ENCODE measurements at regions not wholly inside any gene's neighbourhood (a gene's known extent, or its start where the extent isn't known, plus 50 kb on each side); places are given as distances from the start of the nearest gene placed in this dataset.

DNA sequence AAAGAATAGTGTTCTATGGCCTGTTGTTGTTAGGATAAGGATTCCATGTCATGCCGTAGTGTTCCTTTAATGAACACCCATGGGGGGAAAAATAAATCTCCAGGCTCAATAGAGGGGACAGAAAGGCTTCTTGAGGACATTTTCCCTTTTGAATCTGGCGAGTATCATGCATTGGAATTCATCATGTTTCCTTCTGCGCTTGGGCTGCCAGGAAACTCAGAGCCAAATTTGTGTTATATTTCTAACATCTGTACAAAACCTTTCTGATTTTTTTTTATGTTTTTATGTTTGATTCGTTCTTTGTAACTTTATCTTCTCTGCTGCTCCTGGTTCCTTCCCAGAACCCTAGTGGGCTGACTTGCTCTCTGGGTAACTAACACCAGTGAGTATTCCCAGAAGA, 1163.3 kb downstream of the VRK1 start:
- H3K27me3 ChIP-seq: no peaks in the 10 kb centered on the region
- TF ChIP-seq, protein P1, sequence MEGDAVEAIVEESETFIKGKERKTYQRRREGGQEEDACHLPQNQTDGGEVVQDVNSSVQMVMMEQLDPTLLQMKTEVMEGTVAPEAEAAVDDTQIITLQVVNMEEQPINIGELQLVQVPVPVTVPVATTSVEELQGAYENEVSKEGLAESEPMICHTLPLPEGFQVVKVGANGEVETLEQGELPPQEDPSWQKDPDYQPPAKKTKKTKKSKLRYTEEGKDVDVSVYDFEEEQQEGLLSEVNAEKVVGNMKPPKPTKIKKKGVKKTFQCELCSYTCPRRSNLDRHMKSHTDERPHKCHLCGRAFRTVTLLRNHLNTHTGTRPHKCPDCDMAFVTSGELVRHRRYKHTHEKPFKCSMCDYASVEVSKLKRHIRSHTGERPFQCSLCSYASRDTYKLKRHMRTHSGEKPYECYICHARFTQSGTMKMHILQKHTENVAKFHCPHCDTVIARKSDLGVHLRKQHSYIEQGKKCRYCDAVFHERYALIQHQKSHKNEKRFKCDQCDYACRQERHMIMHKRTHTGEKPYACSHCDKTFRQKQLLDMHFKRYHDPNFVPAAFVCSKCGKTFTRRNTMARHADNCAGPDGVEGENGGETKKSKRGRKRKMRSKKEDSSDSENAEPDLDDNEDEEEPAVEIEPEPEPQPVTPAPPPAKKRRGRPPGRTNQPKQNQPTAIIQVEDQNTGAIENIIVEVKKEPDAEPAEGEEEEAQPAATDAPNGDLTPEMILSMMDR (IDR thresholded peaks at IDR 0.05): no peak
- no peak for TF ChIP-seq POLR2AphosphoS5 (IDR thresholded peaks at IDR 0.05)
- TF ChIP-seq POLR2A (IDR thresholded peaks at IDR 0.05): no peak
- no peaks in the 10 kb centered on the region for H3K36me3 ChIP-seq
- no peak overlapping the region for H3K4me3 ChIP-seq
- no peak for DNase-seq (ENCODE audit: low spot score in 2 of 2)
- no peak overlapping the region for H3K27ac ChIP-seq
- intact Hi-C loops (cut with DNase I; ENCODE audit: low total_unique reads): no loop called here
- H3K4me1 ChIP-seq: no peaks in the 10 kb centered on the region
- no peaks in the 10 kb centered on the region for H3K9me3 ChIP-seq

DNA sequence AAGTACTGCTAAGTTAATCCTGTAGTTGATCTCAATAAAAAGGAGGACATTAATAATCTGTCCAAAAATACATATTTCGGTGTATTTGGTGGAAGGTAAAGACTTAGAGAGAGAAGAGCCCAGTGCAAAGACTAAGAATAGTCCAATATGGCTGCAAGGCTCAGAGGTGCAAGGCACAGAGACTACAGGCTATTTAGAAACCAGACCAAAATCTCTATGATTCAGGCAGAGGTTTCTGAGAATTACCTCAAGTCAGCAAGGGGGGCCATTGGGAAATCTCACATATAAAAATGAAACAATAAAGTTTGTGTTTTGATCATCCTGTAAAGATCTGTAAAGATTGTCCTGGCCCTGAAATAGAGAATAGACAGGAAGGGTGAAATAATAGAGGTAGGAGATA, 1173.0 kb downstream of the VRK1 start:
- Histone ChIP-seq H3K9me3 (no peaks in the 10 kb centered on the region), H3K36me3 (no peaks in the 10 kb centered on the region)
- TF ChIP-seq POLR2A (IDR thresholded peaks at IDR 0.05) (no peak), POLR2AphosphoS5 (IDR thresholded peaks at IDR 0.05) (no peak)
- TF ChIP-seq, protein P1 (IDR thresholded peaks at IDR 0.05): no peak

GRCh38 chr14:97975216-97975615, 1178.0 kb downstream of the VRK1 start:
- TF ChIP-seq, protein P1 (IDR thresholded peaks at IDR 0.05): no peak
- TF ChIP-seq POLR2A (IDR thresholded peaks at IDR 0.05): no peak
- TF ChIP-seq POLR2AphosphoS5 (IDR thresholded peaks at IDR 0.05): no peak
- no peak overlapping the region for H3K4me3 ChIP-seq
- no peaks in the 10 kb centered on the region for H3K36me3 ChIP-seq
- peaks cover 0 to 6% of the 10 kb centered on the region in 2 donors for H3K4me1 ChIP-seq
- no peaks in the 10 kb centered on the region for H3K9me3 ChIP-seq
- DNase-seq (ENCODE audit: low spot score in 2 of 2): no peak
- no peaks in the 10 kb centered on the region for H3K27me3 ChIP-seq
- peak overlapping the region; percentile 82 to 88 for H3K27ac ChIP-seq
- intact Hi-C loops (cut with DNase I; ENCODE audit: low total_unique reads): no loop called here

More for the DNA sequence above, 1173.0 kb downstream of the VRK1 start:
- DNase-seq (ENCODE audit: low spot score in 2 of 2): no peak
- no peak overlapping the region for H3K4me3 ChIP-seq
- H3K27ac ChIP-seq: no peak overlapping the region
- intact Hi-C loops (cut with DNase I; ENCODE audit: low total_unique reads): no loop called here
- H3K27me3 ChIP-seq: no peaks in the 10 kb centered on the region
- no peaks in the 10 kb centered on the region for H3K4me1 ChIP-seq

DNA sequence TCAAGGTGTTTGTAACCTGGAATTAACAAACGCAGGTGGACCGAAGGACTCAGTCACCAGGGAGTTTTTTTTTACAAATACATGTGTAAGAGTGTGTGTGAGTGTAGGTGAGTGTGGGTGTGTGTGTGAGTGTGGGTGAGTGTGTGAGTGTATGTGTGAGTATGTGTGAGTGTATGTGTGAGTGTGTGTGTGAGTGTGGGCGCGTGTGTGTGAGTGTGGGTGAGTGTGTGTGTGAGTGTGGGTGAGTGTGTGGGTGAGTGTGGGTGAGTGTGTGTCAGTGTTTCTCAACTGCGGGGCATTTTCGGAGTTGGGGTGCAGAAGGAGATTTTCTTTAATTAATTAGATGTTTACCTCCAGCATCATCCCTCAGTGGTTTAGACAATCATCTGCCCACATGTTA, 1178.8 kb downstream of the VRK1 start:
- TF ChIP-seq POLR2A (IDR thresholded peaks at IDR 0.05) (no peak), POLR2AphosphoS5 (IDR thresholded peaks at IDR 0.05) (no peak)
- TF ChIP-seq, protein P1 (IDR thresholded peaks at IDR 0.05): no peak
- no peaks in the 10 kb centered on the region for H3K27me3 ChIP-seq
- no peaks in the 10 kb centered on the region for H3K9me3 ChIP-seq
- no peaks in the 10 kb centered on the region for H3K36me3 ChIP-seq
- no peak overlapping the region for H3K4me3 ChIP-seq
- intact Hi-C loops (cut with DNase I; ENCODE audit: low total_unique reads): no loop called here
- DNase-seq (ENCODE audit: low spot score in 2 of 2): no peak
- H3K27ac ChIP-seq: peak overlapping the region; percentile 82 to 88
- H3K4me1 ChIP-seq: peaks cover 0 to 6% of the 10 kb centered on the region in 2 donors

DNA sequence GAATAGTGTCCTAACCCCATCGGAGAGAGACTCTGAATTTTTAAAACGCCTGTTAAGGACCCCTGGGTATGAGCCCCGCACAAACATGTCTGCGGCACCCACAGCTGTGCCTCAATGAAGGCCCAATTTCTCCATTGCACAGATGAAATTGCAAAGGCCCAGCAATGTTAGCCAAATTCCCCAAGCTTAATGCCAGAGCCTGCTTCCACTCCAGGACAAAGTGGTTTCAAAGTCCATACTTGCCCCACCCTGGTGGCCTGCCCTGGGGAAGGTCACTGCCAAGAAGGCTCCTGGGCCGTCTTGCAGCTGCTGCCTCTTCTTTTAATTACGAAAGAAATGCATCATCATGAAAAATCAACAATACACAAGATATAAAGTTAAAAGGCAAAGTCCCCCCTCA, 1179.7 kb downstream of the VRK1 start:
- no peaks in the 10 kb centered on the region for H3K27me3 ChIP-seq
- DNase-seq (ENCODE audit: low spot score in 2 of 2): no peak
- intact Hi-C loops (cut with DNase I; ENCODE audit: low total_unique reads): no loop called here
- H3K36me3 ChIP-seq: no peaks in the 10 kb centered on the region
- H3K27ac ChIP-seq: peak overlapping the region; percentile 82 to 88
- no peaks in the 10 kb centered on the region for H3K9me3 ChIP-seq
- H3K4me1 ChIP-seq: peaks cover 0 to 6% of the 10 kb centered on the region in 2 donors
- peak overlapping the region in 2 of 3 donors; percentile 12 to 29 for H3K4me3 ChIP-seq
- TF ChIP-seq POLR2A (IDR thresholded peaks at IDR 0.05): no peak
- no peak for TF ChIP-seq POLR2AphosphoS5 (IDR thresholded peaks at IDR 0.05)
- TF ChIP-seq, protein P1 (IDR thresholded peaks at IDR 0.05): no peak

All from breast epithelium (tissue), 4 donors.